ENCODE measurements at regions not wholly inside any gene's neighbourhood (a gene's known extent, or its start where the extent isn't known, plus 50 kb on each side); places are given as distances from the start of the nearest gene placed in this dataset.

DNA sequence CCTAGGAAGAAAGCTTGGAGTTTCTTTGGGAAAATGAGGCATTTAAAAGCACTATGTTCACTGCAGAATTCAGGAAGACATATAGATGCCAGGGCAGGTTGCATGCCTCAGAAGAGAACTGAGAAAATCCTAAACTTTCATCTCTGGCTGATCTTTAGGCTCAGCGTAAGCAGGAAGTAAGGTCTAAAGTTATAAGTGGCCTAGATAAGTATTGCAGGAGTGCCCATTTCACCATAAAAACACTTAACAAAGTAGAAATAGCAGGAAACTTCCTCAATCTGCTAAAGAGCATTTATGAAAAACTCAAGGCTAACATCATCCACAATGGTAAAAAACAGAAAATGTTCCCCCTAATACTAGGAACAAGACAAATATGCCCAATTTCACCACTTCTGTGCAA lies 320.3 kb downstream of the BMP2 start:
- TF ChIP-seq, protein P1, sequence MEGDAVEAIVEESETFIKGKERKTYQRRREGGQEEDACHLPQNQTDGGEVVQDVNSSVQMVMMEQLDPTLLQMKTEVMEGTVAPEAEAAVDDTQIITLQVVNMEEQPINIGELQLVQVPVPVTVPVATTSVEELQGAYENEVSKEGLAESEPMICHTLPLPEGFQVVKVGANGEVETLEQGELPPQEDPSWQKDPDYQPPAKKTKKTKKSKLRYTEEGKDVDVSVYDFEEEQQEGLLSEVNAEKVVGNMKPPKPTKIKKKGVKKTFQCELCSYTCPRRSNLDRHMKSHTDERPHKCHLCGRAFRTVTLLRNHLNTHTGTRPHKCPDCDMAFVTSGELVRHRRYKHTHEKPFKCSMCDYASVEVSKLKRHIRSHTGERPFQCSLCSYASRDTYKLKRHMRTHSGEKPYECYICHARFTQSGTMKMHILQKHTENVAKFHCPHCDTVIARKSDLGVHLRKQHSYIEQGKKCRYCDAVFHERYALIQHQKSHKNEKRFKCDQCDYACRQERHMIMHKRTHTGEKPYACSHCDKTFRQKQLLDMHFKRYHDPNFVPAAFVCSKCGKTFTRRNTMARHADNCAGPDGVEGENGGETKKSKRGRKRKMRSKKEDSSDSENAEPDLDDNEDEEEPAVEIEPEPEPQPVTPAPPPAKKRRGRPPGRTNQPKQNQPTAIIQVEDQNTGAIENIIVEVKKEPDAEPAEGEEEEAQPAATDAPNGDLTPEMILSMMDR (IDR thresholded peaks at IDR 0.05), result no peak
- no peak for TF ChIP-seq POLR2AphosphoS5 (IDR thresholded peaks at IDR 0.05)
- no peak for TF ChIP-seq POLR2A (IDR thresholded peaks at IDR 0.05)
- TF ChIP-seq EP300 (IDR thresholded peaks at IDR 0.05), result no peak

Measured in sigmoid colon (tissue), 4 donors.